ENCODE measurements at regions not wholly inside any gene's neighbourhood (a gene's known extent, or its start where the extent isn't known, plus 50 kb on each side); places are given as distances from the start of the nearest gene placed in this dataset.

DNA sequence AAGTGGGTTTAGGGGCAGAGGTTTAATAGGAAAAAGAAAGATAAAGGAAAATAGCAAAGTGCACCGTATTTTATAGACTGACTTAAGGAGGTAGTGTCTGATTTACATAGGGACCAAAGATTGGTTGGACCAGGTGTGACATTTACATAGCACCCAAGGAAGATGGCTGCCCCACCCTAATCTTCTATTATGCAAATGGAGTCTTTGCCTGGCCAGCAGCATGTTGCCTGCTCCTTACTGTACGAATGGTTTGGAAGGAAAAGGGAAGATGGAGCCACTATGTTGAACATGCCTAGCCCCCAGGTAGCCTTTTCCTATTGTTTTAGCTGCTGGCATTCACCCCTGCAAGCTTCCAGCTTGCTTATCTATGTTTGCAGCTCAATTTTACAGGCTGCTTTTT lies 146.2 kb upstream of the PDE5A start:
- Histone ChIP-seq H3K4me3 (ENCODE audit: low read depth, low read length) (no peak overlapping the region), H3K27me3 (ENCODE audit: control insufficient read depth, insufficient read depth, low read length) (no peaks in the 10 kb centered on the region), H3K36me3 (ENCODE audit: control insufficient read depth, insufficient read depth, low read length) (no peaks in the 10 kb centered on the region)
- DNase-seq (ENCODE audit: low read depth) = no peak
- no peak for TF ChIP-seq CTCF (IDR thresholded peaks at IDR 0.05; ENCODE audit: insufficient read depth, low read length, poor library complexity, severe bottlenecking)

DNA sequence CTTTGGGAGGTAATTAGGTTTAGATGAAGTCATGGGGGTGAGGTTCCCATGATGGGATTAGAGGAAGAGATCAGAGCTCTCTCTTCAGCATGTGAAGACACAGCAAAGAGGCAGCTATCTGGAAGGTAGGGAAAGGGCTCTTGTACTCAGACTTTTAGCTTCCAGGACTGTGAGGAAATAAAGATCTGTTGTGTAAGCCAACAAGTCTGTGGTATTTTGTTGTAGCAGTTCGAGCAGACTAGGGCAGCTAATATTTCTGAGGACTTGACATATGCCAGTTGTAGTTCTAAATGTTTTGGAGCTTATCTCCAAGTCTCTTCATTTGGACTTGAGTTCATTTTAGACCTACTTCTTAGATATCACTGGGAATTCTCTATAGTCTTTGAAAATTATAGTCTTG lies 137.3 kb upstream of the PDE5A start:
- TF ChIP-seq CTCF (IDR thresholded peaks at IDR 0.05; ENCODE audit: insufficient read depth, low read length, poor library complexity, severe bottlenecking) = no peak
- no peak for DNase-seq (ENCODE audit: low read depth)
- Histone ChIP-seq H3K36me3 (ENCODE audit: control insufficient read depth, insufficient read depth, low read length) (no peaks in the 10 kb centered on the region), H3K4me3 (ENCODE audit: low read depth, low read length) (no peak overlapping the region), H3K27me3 (ENCODE audit: control insufficient read depth, insufficient read depth, low read length) (no peaks in the 10 kb centered on the region)

DNA sequence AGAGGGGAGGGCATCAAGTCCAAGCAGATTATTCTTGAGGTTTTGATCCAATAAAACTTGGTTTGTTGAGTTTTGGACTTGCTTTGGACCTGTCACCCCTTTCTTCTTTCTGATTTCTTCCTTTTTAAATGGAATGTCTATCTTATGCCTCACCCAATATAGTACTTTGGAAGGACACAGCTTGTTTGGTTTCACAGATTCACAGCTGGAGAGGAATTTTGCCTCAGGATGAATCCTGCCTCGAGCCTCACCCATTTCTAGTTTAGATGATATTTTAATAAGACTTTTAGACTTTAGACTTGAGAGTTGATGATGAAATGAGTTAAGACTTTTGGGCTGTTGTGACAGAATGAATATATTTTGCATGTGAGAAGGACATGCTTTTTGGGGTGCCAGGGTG lies 136.9 kb upstream of the PDE5A start:
- Histone ChIP-seq H3K27me3 (ENCODE audit: control insufficient read depth, insufficient read depth, low read length) (no peaks in the 10 kb centered on the region), H3K36me3 (ENCODE audit: control insufficient read depth, insufficient read depth, low read length) (no peaks in the 10 kb centered on the region), H3K4me3 (ENCODE audit: low read depth, low read length) (no peak overlapping the region)
- DNase-seq (ENCODE audit: low read depth) = no peak
- TF ChIP-seq CTCF (IDR thresholded peaks at IDR 0.05; ENCODE audit: insufficient read depth, low read length, poor library complexity, severe bottlenecking) = no peak

DNA sequence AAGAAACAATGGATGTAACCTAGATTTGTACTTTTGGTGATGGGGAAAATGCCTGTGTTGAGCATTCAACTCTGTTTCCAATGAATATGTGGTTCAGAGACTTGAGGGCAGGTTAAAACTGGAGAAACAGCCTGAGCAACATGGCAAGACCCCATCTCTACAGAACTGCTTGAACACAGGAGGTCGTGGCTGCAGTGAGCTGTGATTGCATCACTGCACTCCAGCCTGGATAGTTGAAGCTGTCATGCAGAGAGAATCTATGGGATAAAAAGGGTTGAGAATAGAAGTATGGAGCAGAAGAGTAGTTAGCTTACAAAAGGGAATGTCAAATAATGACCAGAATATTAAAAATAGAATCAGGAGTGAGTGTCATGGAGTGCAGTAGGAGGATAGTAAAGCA lies 134.8 kb upstream of the PDE5A start:
- no peak for DNase-seq (ENCODE audit: low read depth)
- Histone ChIP-seq H3K4me3 (ENCODE audit: low read depth, low read length) (no peak overlapping the region), H3K27me3 (ENCODE audit: control insufficient read depth, insufficient read depth, low read length) (no peaks in the 10 kb centered on the region), H3K36me3 (ENCODE audit: control insufficient read depth, insufficient read depth, low read length) (no peaks in the 10 kb centered on the region)
- no peak for TF ChIP-seq CTCF (IDR thresholded peaks at IDR 0.05; ENCODE audit: insufficient read depth, low read length, poor library complexity, severe bottlenecking)

DNA sequence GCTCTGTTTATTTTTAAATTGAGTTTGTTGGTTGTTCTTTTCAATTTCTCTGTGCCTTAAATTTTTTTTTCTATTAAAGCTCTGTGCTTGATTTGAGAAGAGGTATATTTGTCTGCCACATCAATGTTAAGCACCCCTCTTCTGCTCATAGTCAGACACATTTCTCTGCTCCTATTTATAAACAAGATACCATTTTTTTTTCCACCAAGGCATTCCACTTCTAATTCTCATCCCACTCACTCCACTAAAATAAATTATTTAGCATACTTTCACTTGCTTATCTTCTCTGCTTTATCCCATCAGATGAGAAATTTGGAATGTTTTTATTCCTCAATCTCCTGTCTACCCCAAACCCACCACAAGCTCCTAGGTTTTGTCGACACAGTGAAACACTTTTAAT lies 127.0 kb upstream of the PDE5A start:
- H3K27me3 ChIP-seq (ENCODE audit: control insufficient read depth, insufficient read depth, low read length) = no peaks in the 10 kb centered on the region
- H3K4me3 ChIP-seq (ENCODE audit: low read depth, low read length) = no peak overlapping the region
- no peak for DNase-seq (ENCODE audit: low read depth)
- H3K36me3 ChIP-seq (ENCODE audit: control insufficient read depth, insufficient read depth, low read length) = no peaks in the 10 kb centered on the region
- TF ChIP-seq CTCF (IDR thresholded peaks at IDR 0.05; ENCODE audit: insufficient read depth, low read length, poor library complexity, severe bottlenecking) = no peak

- no peaks in the 10 kb centered on the region for H3K36me3 ChIP-seq (ENCODE audit: control insufficient read depth, insufficient read depth, low read length)
- no peak for TF ChIP-seq CTCF (IDR thresholded peaks at IDR 0.05; ENCODE audit: insufficient read depth, low read length, poor library complexity, severe bottlenecking)
- no peaks in the 10 kb centered on the region for H3K27me3 ChIP-seq (ENCODE audit: control insufficient read depth, insufficient read depth, low read length)
- no peak for DNase-seq (ENCODE audit: low read depth)
- no peak overlapping the region for H3K4me3 ChIP-seq (ENCODE audit: low read depth, low read length)
These were observed 124.3 kb upstream of the PDE5A start for GRCh38 chr4:119752936-119753335.
